ENCODE measurements at regions not wholly inside any gene's neighbourhood (a gene's known extent, or its start where the extent isn't known, plus 50 kb on each side); places are given as distances from the start of the nearest gene placed in this dataset.

DNA sequence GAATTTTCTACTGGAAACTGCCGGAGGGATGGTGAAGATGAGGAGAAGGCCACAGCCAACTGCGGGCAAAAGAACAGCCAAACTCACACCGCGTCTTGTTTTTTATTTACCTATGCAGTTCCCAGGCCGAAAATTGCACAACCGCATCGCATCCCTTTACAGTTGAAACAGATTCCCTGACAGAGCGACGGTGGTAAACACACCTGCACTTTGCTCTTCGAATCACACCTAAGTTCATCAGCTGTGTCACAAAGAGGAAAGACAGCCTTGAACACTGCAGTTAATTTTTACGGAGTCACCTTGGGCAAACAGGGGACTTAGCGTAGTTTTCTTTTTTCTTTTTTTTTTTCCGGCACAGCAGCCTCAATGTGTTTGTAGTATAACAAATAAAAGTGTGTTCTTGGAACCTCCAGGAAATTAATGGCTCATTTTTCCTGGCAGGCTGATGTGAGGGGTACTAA is 272.0 kb upstream of the DIO3 start:
- H3K4me2 ChIP-seq (ENCODE audit: low read length), result no peak overlapping the region
- no peak overlapping the region for H3K27ac ChIP-seq (ENCODE audit: low read length)
- no peaks in the 10 kb centered on the region for H3K36me3 ChIP-seq (replicated peaks; ENCODE audit: low read depth, low read length)
- TF ChIP-seq, protein P1, sequence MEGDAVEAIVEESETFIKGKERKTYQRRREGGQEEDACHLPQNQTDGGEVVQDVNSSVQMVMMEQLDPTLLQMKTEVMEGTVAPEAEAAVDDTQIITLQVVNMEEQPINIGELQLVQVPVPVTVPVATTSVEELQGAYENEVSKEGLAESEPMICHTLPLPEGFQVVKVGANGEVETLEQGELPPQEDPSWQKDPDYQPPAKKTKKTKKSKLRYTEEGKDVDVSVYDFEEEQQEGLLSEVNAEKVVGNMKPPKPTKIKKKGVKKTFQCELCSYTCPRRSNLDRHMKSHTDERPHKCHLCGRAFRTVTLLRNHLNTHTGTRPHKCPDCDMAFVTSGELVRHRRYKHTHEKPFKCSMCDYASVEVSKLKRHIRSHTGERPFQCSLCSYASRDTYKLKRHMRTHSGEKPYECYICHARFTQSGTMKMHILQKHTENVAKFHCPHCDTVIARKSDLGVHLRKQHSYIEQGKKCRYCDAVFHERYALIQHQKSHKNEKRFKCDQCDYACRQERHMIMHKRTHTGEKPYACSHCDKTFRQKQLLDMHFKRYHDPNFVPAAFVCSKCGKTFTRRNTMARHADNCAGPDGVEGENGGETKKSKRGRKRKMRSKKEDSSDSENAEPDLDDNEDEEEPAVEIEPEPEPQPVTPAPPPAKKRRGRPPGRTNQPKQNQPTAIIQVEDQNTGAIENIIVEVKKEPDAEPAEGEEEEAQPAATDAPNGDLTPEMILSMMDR (IDR thresholded peaks at IDR 0.05; ENCODE audit: low read depth, low read length), result no peak
- TF ChIP-seq EZH2phosphoT487 (IDR thresholded peaks at IDR 0.05; ENCODE audit: low read depth), result no peak
- H3K9me3 ChIP-seq (ENCODE audit: insufficient read depth, low read length), result no peaks in the 10 kb centered on the region
- H2AFZ ChIP-seq (ENCODE audit: low read depth, low read length), result no peak overlapping the region
- no peaks in the 10 kb centered on the region for H4K20me1 ChIP-seq (ENCODE audit: insufficient read depth, low read length)
- no peaks in the 10 kb centered on the region for H3K4me1 ChIP-seq (ENCODE audit: low read length)
- no peaks in the 10 kb centered on the region for H3K79me2 ChIP-seq (ENCODE audit: low read length)
- H3K4me3 ChIP-seq (ENCODE audit: low read length), result no peak overlapping the region
- no peak overlapping the region for H3K9ac ChIP-seq (ENCODE audit: low read length)
- H3K27me3 ChIP-seq (ENCODE audit: low read depth, low read length), result no peaks in the 10 kb centered on the region

DNA sequence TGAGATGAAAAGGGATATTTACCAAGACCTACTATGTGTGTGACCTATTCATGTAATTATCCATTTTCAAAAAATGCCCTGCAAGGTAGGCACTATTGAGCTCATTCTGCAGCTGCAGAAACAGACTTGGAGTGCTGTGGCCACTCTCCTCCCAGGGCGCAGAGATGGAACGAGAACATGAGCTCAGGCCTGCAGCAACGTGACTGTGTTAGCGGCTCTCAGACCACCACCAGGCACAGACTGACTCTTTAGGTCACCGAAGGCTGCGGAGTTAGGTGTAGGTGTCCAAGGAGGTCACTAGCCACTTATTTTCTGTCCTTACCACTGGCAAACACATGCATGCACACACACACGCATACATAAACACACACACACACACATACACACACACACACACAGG is 271.4 kb upstream of the DIO3 start:
- TF ChIP-seq, protein P1 (IDR thresholded peaks at IDR 0.05; ENCODE audit: low read depth, low read length), result no peak
- no peak for TF ChIP-seq EZH2phosphoT487 (IDR thresholded peaks at IDR 0.05; ENCODE audit: low read depth)
- Histone ChIP-seq H3K79me2 (ENCODE audit: low read length) (no peaks in the 10 kb centered on the region), H3K9me3 (ENCODE audit: insufficient read depth, low read length) (no peaks in the 10 kb centered on the region), H3K36me3 (replicated peaks; ENCODE audit: low read depth, low read length) (no peaks in the 10 kb centered on the region), H3K27me3 (ENCODE audit: low read depth, low read length) (no peaks in the 10 kb centered on the region), H2AFZ (ENCODE audit: low read depth, low read length) (no peak overlapping the region), H3K4me1 (ENCODE audit: low read length) (no peaks in the 10 kb centered on the region), H3K27ac (ENCODE audit: low read length) (no peak overlapping the region), H3K4me3 (ENCODE audit: low read length) (no peak overlapping the region), H3K9ac (ENCODE audit: low read length) (no peak overlapping the region), H3K4me2 (ENCODE audit: low read length) (no peak overlapping the region), H4K20me1 (ENCODE audit: insufficient read depth, low read length) (no peaks in the 10 kb centered on the region)

DNA sequence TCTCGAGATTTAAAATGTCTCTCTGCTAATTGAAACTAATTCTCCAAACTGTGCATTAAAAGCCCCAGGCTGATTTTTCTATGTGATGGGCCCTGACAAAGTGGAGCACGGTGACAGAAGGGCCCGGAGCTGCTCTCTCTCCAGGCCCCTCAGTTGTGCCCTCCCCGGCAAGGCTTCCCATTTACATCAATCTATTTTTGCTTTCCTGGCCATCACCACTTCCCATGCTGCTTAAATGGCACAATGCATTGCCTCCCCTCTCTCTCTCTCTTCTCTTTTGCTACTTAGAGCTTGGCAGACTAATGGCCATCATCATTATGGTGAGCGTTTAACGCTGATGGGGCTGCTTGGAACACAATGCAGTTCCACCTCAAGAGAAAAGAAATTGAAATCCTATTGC is 270.7 kb upstream of the DIO3 start:
- Histone ChIP-seq H3K9me3 (ENCODE audit: insufficient read depth, low read length) (no peaks in the 10 kb centered on the region), H3K9ac (ENCODE audit: low read length) (no peak overlapping the region), H2AFZ (ENCODE audit: low read depth, low read length) (no peak overlapping the region), H3K27me3 (ENCODE audit: low read depth, low read length) (no peaks in the 10 kb centered on the region), H3K27ac (ENCODE audit: low read length) (no peak overlapping the region), H3K4me2 (ENCODE audit: low read length) (no peak overlapping the region), H3K36me3 (replicated peaks; ENCODE audit: low read depth, low read length) (no peaks in the 10 kb centered on the region), H3K4me1 (ENCODE audit: low read length) (no peaks in the 10 kb centered on the region), H3K79me2 (ENCODE audit: low read length) (no peaks in the 10 kb centered on the region), H4K20me1 (ENCODE audit: insufficient read depth, low read length) (no peaks in the 10 kb centered on the region), H3K4me3 (ENCODE audit: low read length) (no peak overlapping the region)
- no peak for TF ChIP-seq EZH2phosphoT487 (IDR thresholded peaks at IDR 0.05; ENCODE audit: low read depth)
- TF ChIP-seq, protein P1 (IDR thresholded peaks at IDR 0.05; ENCODE audit: low read depth, low read length), result no peak

DNA sequence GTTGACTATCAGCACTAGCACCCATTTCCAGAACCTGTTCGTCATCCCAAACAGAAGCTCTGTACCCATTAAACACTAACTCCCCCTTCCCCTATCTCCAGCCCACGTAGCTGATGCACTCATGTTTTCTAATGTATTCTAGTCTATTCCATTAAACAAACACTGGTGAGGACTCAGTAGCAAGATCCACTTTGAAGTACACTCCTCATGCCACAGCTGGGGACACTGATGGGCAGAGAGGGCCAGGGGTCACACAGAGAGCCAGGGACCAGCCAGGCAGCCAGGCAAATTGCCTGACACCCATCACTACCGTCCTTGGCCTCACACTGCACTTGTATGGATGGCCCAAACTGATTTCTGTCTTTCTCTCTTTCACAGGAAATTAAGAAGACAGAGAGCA is 269.9 kb upstream of the DIO3 start:
- Histone ChIP-seq H3K4me1 (ENCODE audit: low read length) (no peaks in the 10 kb centered on the region), H3K9ac (ENCODE audit: low read length) (no peak overlapping the region)
- TF ChIP-seq EZH2phosphoT487 (IDR thresholded peaks at IDR 0.05; ENCODE audit: low read depth), result no peak
- TF ChIP-seq, protein P1 (IDR thresholded peaks at IDR 0.05; ENCODE audit: low read depth, low read length), result no peak

More for the DNA sequence above, 269.9 kb upstream of the DIO3 start:
- Histone ChIP-seq H3K4me2 (ENCODE audit: low read length) (no peak overlapping the region), H3K36me3 (replicated peaks; ENCODE audit: low read depth, low read length) (no peaks in the 10 kb centered on the region), H2AFZ (ENCODE audit: low read depth, low read length) (no peak overlapping the region), H3K27ac (ENCODE audit: low read length) (no peak overlapping the region), H3K9me3 (ENCODE audit: insufficient read depth, low read length) (no peaks in the 10 kb centered on the region), H3K27me3 (ENCODE audit: low read depth, low read length) (no peaks in the 10 kb centered on the region), H4K20me1 (ENCODE audit: insufficient read depth, low read length) (no peaks in the 10 kb centered on the region), H3K4me3 (ENCODE audit: low read length) (no peak overlapping the region), H3K79me2 (ENCODE audit: low read length) (no peaks in the 10 kb centered on the region)

Data from OCI-LY3 (cell line).